WTC11 (cell line): ENCODE measurements at regions not wholly inside any gene's neighbourhood (a gene's known extent, or its start where the extent isn't known, plus 50 kb on each side); places are given as distances from the start of the nearest gene placed in this dataset.

Experiments
- CREM ChIP-seq: sonication (generic); formaldehyde crosslinking; IDR thresholded peaks from 2 replicates; pipeline ENCODE4 v1.8.1; 2022; ENCODE audit warnings: mild to moderate bottlenecking, missing genetic modification reagents, moderate library complexity
- CTCF ChIP-seq: fragments of 200-600 bp; IDR thresholded peaks from 2 replicates; pipeline ENCODE4 v1.8.0; 2022; ENCODE audit warnings: antibody characterized with exemption
- E2F1 ChIP-seq: sonication (generic); formaldehyde crosslinking; IDR thresholded peaks from 2 replicates; pipeline ENCODE4 v1.8.0; 2022; ENCODE audit warnings: mild to moderate bottlenecking, missing genetic modification reagents
- E2F4 ChIP-seq: sonication (generic); formaldehyde crosslinking; IDR thresholded peaks from 2 replicates; pipeline ENCODE4 v1.8.1; 2022; ENCODE audit warnings: low read depth, mild to moderate bottlenecking, moderate library complexity, missing genetic modification reagents, borderline replicate concordance
- FOXK1 ChIP-seq: sonication (generic); formaldehyde crosslinking; IDR thresholded peaks from 2 replicates; pipeline ENCODE4 v1.8.0; 2022; ENCODE audit warnings: mild to moderate bottlenecking, moderate library complexity, missing genetic modification reagents
- GABPB1 ChIP-seq: sonication (generic); formaldehyde crosslinking; IDR thresholded peaks from 2 replicates; pipeline ENCODE4 v1.8.1; 2023; ENCODE audit warnings: mild to moderate bottlenecking, missing genetic modification reagents
- NR3C1 ChIP-seq: sonication (generic); formaldehyde crosslinking; conservative IDR thresholded peaks from 2 replicates; pipeline ENCODE4 v1.8.1; 2023; ENCODE audit warnings: low read depth, mild to moderate bottlenecking, missing genetic modification reagents
- TP53 ChIP-seq: sonication (generic); formaldehyde crosslinking; IDR thresholded peaks from 2 replicates; pipeline ENCODE4 v1.8.1; 2023; ENCODE audit warnings: mild to moderate bottlenecking, missing genetic modification reagents
- USF2 ChIP-seq: sonication (generic); formaldehyde crosslinking; IDR thresholded peaks from 2 replicates; pipeline ENCODE4 v1.8.1; 2023; ENCODE audit warnings: mild to moderate bottlenecking, missing genetic modification reagents, moderate library complexity
- ZNF263 ChIP-seq: sonication (generic); formaldehyde crosslinking; IDR thresholded peaks from 2 replicates; pipeline ENCODE4 v1.8.1; 2022; ENCODE audit warnings: low read depth, mild to moderate bottlenecking, moderate library complexity, missing genetic modification reagents

- no peak for TF ChIP-seq CTCF
- TF ChIP-seq E2F1 (CRISPR knock-in tag) = no peak
- TF ChIP-seq USF2 (CRISPR knock-in tag) = no peak
- no peak for TF ChIP-seq FOXK1
- no peak for TF ChIP-seq ZNF263
- no peak for TF ChIP-seq GABPB1
- TF ChIP-seq TP53 (CRISPR knock-in tag) = no peak
- no peak for TF ChIP-seq CREM
- no peak for TF ChIP-seq NR3C1 (CRISPR knock-in tag)
- no peak for TF ChIP-seq E2F4 (CRISPR knock-in tag)
Observed at GRCh38 chr13:33917190-33917589, 99.2 kb downstream of the RFC3 start.
